Putamen (tissue), 1 donor: ENCODE measurements at regions not wholly inside any gene's neighbourhood (a gene's known extent, or its start where the extent isn't known, plus 50 kb on each side); places are given as distances from the start of the nearest gene placed in this dataset.

Source experiments
- DNase-seq: peaks from one replicate; pipeline ENCODE4 v3.0.0-alpha.2; 2016; ENCODE audit warnings: low spot score

DNA sequence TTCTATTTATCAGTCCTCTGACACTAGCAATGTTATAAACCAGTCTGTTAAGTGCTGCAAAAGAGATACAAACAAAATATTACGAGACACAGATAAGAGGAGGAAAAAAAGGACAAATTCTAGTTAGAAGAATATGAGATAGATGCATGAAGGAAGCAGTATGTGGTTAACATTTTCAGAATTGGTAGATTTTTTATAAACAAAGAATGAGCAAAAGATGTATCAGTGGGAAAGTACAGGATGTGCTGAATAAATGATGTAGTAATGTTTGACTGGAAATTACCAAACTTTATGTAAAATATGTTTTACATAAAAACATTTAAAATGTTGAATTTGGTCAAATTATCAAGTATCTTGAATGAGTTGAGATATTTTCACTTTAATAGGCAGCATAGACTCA lies 574.2 kb downstream of the NUF2 start:
- no peak for DNase-seq

DNA sequence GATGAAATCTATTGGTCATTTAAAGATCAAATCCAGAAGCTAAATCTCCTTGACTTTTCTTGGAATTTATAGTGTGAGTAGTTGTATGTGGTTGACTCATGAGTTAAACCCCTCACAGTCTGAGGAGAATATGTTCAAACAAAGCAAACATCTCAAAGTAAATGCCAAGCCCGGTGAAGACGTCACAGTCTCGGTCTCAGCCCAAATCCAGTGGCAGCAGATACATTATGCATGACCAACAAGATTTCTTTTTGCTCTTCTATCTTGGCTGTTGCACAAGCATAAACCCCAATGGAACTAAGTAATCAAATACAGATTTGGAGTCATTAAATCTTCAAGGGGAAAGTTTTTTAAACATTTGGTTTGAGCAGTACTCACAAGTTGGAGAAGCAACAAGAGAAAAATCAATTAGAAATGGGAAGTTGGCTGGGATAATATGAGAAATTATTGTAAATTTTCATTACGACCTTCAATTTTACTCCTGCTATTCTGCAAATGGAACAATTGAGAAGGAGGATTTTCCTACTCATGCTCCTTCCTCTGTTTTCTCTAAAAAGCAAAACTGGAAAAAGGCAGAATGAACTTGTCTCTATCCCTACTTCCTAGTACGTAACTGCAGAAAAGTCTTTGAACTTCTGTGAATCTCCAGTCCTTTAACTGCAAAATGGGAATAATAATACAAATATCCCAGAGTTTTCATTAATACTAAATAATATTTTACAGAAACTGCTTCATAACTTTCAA lies 575.8 kb downstream of the NUF2 start:
- no peak for DNase-seq

DNA sequence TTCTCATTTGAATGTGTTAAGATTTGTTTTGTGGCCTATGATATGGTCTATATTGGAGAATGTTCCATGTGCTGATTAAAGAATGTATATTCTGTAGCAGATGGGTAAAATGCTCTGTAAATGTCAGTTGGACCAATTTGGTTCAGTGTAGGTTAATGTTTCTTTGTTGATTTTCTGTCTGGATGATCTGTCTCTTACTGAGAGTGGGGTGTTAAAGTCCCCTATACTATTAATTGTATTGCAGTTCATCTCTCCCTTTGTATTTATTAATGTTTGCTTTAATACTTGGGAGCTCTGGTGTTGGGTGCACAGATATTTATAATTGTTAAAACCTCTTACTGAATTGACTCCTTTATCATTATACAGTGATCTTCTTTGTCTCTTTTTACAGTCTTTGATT lies 584.5 kb downstream of the NUF2 start:
- no peak for DNase-seq

- no peak for DNase-seq
These were observed 590.6 kb downstream of the NUF2 start for GRCh38 chr1:163912170-163912884.

- DNase-seq, result no peak
These were observed 593.1 kb downstream of the NUF2 start for GRCh38 chr1:163914785-163915413.

- DNase-seq, result no peak
These were observed 601.0 kb downstream of the NUF2 start for GRCh38 chr1:163922743-163923201.

- DNase-seq, result no peak
These were observed 602.3 kb downstream of the NUF2 start for GRCh38 chr1:163924041-163924440.

DNA sequence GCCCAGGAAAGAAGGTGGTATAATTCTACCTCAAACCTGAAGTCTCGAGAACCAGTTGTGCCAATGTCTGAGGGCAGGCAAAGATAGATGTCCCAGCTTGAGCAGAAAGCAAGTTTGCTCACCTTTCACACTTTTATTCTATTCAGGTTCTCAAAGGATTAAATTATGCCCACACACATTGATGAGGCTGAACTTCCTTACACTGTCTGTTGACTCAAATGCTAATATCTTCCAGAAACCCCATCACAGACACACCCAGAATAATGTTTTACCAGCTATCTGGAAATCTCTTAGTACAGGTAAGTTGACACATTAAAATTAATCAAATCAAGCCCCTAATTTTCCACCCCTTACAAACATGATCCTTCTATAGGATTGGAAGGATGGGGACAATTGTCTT lies 605.7 kb downstream of the NUF2 start:
- DNase-seq, result no peak

DNA sequence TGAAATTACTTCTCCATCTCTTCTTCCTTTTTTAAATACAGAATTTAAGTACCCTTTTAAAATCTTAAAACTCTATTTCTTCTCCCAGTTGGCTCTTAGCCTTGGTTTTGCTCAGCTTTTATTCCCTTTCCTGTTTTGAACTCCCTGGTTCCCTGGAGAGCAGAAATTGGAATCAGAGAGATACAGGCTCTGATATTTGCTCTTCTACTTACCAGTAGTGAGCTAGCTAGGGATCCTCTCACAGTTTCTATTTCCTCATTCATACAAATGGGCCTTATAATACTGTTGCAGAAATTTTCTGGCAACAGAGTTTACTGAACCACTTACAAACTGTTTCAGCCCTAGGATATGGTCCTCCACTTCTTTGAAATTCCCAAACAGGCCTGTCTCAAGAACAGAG lies 606.3 kb downstream of the NUF2 start:
- DNase-seq, result no peak

GRCh38 chr1:163928651-163929050 lies 606.9 kb downstream of the NUF2 start:
- DNase-seq, result no peak

DNA sequence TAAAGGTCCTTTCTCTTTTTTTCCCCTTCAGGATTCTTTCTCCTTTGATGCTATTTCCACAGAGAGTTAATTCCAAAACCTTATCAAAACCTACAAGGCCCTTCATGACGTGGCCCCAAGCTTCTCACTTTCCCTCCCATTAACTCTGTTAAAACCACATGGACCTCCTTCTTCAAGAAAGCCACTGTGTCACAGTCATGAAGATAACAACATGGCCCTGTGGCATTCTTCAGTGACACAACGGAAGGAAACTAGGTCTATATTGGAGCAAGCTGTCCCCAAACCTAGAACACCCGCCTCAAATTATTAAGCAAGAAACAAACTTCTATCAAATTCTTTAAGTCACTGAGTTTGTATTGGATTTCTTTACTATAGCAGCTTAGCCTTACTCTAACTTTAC lies 611.1 kb downstream of the NUF2 start:
- no peak for DNase-seq

DNA sequence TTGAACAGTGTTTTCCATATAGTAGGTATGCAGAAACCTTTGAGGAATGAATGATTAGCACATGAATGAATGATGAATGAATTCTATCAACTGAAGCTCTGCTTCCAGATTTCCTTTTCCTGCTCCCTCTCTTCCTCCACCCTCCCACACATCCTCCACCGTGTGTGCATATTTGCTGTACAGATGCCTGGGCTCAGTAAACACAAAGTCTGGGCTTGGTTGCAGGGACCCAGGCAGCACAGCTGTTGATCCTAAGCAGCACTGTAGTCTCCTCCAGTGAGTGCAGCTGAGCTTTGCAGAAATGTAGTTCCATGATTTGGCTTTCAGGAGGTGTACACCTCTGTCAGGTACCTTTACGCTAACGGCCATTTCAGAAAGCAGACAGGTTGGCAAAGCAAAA lies 611.7 kb downstream of the NUF2 start:
- no peak for DNase-seq

DNA sequence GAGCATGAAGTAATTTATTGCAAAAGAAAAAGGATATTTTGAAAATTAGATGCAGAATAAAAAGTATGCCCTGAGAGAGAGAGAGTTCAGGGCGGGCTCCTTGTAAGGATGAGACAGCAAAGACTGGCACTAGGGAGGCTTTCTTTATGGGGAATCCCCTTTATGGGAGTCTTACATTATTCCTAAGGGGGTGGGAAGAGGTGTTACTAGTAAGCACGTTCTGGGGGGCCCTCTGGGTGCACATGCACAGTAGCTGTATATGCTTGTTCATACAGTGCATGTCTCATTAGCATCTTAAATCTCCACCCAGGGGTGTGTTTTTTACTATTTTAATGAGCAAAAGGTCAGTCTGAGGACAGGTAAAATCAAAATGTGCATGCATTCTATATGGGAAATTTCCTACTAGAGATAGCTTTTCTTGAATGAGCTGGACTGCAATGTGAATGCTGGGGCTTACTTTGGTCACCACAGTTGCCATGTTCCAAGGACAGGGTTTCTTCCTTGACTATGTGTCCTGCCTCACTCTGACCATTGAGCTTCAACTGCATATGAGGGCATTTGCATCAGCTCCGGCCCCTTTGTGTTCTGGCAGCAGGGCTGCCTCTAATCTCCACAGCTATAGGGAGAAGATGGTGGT lies 614.1 kb downstream of the NUF2 start:
- DNase-seq, result no peak

DNA sequence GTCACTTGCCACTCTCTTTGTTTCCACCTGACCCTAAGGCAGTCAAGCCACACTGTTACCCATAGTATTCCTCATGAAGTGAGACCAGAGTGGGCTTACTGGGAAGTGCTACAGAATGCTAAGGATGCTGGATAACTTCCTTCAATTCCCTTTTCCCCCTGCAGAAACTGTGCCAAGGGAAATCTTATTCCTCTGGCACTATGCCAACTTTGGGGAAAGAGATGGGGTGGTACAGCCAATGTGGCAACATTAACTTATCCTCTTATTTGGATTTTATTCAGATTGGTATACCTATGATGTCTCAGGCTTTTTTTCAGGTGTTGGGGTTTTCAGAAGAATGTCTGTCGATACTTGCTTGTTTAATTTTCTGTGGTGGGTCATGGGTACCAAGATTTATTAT lies 599.4 kb upstream of the PBX1 start:
- no peak for DNase-seq

DNA sequence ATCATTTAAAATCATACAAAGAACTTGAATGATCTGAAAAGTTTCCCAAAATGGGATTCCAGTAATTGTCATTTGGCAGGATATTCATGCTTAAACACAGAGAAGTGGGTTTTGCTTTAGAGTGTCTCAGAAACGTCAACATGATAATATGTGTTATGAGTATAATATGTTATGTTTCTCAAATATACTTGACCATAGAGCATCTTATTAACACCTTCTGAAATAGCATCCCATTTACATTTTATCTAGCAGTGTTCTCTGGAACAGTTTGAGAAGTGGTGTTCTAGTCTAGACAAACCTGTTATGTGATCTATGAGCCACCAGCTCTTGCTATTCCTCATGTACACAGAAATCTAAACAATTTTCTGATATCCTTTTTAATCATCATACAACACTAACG lies 588.8 kb upstream of the PBX1 start:
- DNase-seq, result no peak

DNA sequence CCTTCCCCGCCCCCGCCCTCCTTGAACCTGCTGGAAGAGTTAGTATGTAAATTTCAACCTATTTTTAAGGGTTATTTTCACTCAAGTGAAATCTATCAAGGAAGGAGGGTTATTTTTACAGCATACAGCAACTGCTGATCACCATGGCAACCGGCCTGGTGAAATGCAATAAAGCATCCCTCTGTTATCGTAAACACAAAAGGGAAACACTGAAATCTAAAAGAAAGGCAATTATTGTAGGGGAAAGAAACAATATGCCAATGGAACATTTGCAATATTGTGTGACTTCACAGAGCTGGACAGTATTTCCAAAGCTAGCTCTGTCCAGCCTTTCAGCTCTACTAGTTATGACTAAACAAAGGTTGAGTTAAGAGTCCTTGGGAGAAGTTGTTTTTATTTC lies 588.3 kb upstream of the PBX1 start:
- DNase-seq, result peak; percentile 72

GRCh38 chr1:163973586-163973985 lies 585.4 kb upstream of the PBX1 start:
- no peak for DNase-seq

DNA sequence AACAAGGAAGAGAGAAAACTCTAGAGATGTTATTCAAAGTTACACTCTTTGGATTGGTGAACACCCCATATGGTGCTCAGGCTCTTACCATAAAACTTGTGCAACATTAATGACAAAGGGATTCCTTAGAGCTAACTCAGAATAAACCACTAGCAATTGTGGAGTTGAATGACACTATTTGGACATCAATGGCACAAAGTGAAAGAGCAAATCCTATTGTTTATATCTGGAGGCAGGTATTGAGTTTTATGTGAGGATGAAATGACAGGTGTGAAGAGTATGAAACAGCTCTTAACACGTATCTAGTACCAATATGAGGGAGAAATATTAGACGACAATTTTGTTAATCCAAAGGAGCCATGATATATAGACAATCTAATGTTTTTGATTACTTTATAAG lies 584.9 kb upstream of the PBX1 start:
- no peak for DNase-seq

- DNase-seq, result no peak
These were observed 578.6 kb upstream of the PBX1 start for GRCh38 chr1:163980394-163980793.

DNA sequence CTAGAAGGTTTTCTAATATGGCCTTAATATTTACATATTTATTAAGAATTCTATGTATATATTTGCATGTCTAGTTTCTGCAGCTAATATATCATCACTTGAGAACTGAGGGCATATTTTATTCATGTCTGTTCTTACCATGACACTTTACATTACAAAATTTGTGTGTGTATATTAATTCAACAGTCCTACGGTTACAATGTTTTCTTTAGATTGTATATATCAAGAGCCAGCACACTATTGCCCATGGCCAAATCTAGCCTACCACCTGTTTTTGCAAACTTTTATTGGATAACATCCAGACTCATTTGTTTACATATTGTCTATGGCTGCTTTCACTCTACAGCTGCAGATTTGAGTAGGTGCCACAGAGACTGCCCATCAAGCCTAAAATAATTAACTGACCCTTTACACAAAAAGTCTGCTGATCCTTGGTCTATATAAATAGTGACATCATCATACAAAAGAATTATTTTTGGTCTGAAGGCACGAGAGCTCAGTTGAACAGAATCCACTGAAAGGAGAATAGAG lies 577.4 kb upstream of the PBX1 start:
- DNase-seq, result no peak

DNA sequence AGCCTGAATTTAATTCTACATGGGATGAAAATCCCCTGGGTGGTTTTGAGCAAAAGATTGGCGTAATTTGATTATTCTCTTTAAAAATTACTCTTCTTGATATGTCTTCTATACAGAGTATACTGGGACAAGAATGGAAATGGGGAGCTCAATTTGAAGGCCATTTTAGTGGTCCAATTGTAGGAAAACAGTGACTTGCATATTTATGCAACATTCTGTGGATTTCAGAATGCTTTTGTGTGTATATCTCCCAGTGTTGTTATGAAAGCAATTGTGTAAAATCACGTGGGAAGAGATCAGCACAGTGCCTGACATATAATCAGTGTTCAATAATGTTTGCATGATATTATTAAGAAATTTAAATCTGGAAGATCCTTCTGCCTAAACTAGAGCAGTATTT lies 575.9 kb upstream of the PBX1 start:
- DNase-seq, result no peak

- no peak for DNase-seq
These were observed 573.3 kb upstream of the PBX1 start for GRCh38 chr1:163985700-163986099.

GRCh38 chr1:163999131-163999530 lies 559.9 kb upstream of the PBX1 start:
- DNase-seq, result no peak
